ENCODE measurements at regions not wholly inside any gene's neighbourhood (a gene's known extent, or its start where the extent isn't known, plus 50 kb on each side); places are given as distances from the start of the nearest gene placed in this dataset.

DNA sequence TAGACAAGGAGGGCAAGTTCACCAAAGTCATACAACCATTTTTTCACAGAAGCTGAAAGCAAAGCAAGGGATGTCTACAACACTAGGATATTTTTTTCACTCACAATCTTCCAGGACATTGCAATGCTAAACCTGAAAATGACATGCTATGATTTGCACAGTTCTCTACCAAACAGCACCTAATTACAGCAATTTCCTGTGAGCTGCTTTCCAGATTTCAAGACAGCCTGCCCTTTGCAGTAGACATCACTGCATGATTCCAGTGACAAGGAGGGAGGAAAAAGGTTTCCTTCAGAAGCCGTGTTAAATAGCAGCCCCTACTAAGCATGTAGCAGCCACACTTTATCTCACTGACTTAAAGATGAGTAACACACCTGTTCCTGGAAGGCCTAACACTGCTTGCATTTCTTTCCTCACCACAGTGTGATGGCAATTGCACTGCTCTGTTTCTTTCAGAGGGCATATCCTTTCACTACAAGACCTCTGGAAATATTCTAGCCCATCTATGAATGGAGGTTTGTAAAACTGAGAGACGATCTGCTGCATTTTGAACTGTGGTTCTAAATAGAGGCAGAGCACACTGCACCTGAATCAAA is 97.1 kb downstream of the DUSP10 start (continued):
- TF ChIP-seq, protein P1, sequence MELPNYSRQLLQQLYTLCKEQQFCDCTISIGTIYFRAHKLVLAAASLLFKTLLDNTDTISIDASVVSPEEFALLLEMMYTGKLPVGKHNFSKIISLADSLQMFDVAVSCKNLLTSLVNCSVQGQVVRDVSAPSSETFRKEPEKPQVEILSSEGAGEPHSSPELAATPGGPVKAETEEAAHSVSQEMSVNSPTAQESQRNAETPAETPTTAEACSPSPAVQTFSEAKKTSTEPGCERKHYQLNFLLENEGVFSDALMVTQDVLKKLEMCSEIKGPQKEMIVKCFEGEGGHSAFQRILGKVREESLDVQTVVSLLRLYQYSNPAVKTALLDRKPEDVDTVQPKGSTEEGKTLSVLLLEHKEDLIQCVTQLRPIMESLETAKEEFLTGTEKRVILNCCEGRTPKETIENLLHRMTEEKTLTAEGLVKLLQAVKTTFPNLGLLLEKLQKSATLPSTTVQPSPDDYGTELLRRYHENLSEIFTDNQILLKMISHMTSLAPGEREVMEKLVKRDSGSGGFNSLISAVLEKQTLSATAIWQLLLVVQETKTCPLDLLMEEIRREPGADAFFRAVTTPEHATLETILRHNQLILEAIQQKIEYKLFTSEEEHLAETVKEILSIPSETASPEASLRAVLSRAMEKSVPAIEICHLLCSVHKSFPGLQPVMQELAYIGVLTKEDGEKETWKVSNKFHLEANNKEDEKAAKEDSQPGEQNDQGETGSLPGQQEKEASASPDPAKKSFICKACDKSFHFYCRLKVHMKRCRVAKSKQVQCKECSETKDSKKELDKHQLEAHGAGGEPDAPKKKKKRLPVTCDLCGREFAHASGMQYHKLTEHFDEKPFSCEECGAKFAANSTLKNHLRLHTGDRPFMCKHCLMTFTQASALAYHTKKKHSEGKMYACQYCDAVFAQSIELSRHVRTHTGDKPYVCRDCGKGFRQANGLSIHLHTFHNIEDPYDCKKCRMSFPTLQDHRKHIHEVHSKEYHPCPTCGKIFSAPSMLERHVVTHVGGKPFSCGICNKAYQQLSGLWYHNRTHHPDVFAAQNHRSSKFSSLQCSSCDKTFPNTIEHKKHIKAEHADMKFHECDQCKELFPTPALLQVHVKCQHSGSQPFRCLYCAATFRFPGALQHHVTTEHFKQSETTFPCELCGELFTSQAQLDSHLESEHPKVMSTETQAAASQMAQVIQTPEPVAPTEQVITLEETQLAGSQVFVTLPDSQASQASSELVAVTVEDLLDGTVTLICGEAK (IDR thresholded peaks at IDR 0.05; ENCODE audit: borderline replicate concordance): no peak
- TF ChIP-seq MEF2A (IDR thresholded peaks at IDR 0.05; ENCODE audit: insufficient read depth, low read depth, low read length) (no peak), RB1 (IDR thresholded peaks at IDR 0.05; ENCODE audit: borderline replicate concordance) (no peak), SREBF2 (IDR thresholded peaks at IDR 0.05; ENCODE audit: low read length) (no peak)

DNA sequence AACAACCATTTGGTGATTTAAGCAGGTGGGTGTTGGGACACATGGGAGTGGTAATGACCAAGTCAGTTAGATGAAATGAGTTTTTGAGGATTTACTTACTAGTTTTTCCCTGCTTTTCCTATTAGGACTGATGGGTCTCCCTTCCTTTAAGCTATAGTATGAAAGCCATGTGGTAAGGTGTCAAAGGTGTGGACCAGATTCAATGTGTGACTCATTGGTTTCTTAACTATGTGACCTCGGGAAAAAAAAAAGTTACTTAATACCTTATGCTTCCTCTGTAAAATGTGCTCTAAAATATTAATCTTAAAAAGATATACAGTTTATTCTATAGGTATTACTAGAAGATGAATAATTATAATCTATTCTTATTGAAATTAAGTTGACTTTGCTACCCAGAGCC is 93.7 kb downstream of the DUSP10 start:
- BruUV-seq (replicated peaks): no TSS peak
- RAD21 ChIA-PET (ENCODE audit: unreplicated experiment): no interaction called here
- Histone ChIP-seq H3K4me2 (ENCODE audit: control insufficient read depth, insufficient read depth) (no peak overlapping the region), H3K36me3 (ENCODE audit: control insufficient read depth in 2 of 2, insufficient read depth in 2 of 2, low read length in 1 of 2) (no peaks in the 10 kb centered on the region), H3K79me2 (ENCODE audit: control insufficient read depth, insufficient read depth, low read length) (no peaks in the 10 kb centered on the region), H3K27me3 (replicated peaks in 1 of 2; ENCODE audit: control insufficient read depth in 2 of 2, insufficient read depth in 2 of 2, low read length in 1 of 2) (no peaks in the 10 kb centered on the region), H3K4me1 (ENCODE audit: control insufficient read depth, insufficient read depth, low read length) (peaks cover 18% of the 10 kb centered on the region), H3K27ac (ENCODE audit: control insufficient read depth, insufficient read depth) (no peak overlapping the region), H3K4me3 (no peak overlapping the region), H3K9ac (ENCODE audit: control insufficient read depth, insufficient read depth, low read length) (no peak overlapping the region), H4K20me1 (ENCODE audit: control insufficient read depth, insufficient read depth) (no peaks in the 10 kb centered on the region), H3K9me3 (replicated peaks; ENCODE audit: control insufficient read depth, insufficient read depth, low read length) (peaks cover 3% of the 10 kb centered on the region; the same call in 1 of the 3 replicates), H2AFZ (ENCODE audit: control insufficient read depth, low read depth, low read length) (no peak overlapping the region)
- SMC1A ChIA-PET (ENCODE audit: uncharacterized antibody, unreplicated experiment): interaction anchor here (1.1 to 5.3 kb wide), 3 partner anchors 12 to 91 kb away, joined by 3 to 20 read pairs (median 4); no protein-coding TSS in a partner anchor
- in situ Hi-C loops (cut with MboI): no loop called here
- CTCF ChIA-PET: interaction anchor here (1.3 to 1.7 kb wide), 2 partner anchors 10 to 19 kb away, joined by 3 to 4 read pairs; no protein-coding TSS in a partner anchor
- ATAC-seq: no peak
- intact Hi-C loops (cut with micrococcal nuclease; ENCODE audit: unreplicated experiment): no loop called here
- DNase-seq (ENCODE audit: low read depth, low spot score): no peak
- no peak for FAIRE-seq
- POLR2A ChIA-PET: no interaction called here
- 68% methylated on average over 1 of the region's 1 CpG for WGBS (ENCODE audit: insufficient coverage, insufficient replicate concordance, low lambda C conversion rate, missing lambda C conversion rate)
- no peak for TF ChIP-seq HDAC2 (IDR thresholded peaks at IDR 0.05)
- TF ChIP-seq RELA (IDR thresholded peaks at IDR 0.05; ENCODE audit: borderline replicate concordance, partially characterized antibody): no peak
- no peak for TF ChIP-seq EED (IDR thresholded peaks at IDR 0.05; ENCODE audit: low read depth)
- no peak for TF ChIP-seq ESRRA (IDR thresholded peaks at IDR 0.05; ENCODE audit: low read length)
- no peak for TF ChIP-seq CBFB (IDR thresholded peaks at IDR 0.05; ENCODE audit: low read depth)
- no peak for TF ChIP-seq CUX1 (IDR thresholded peaks at IDR 0.05; ENCODE audit: insufficient replicate concordance, low read depth, low read length)
- no peak for TF ChIP-seq IRF3 (IDR thresholded peaks at IDR 0.05)
- TF ChIP-seq ZZZ3 (IDR thresholded peaks at IDR 0.05; ENCODE audit: control insufficient read depth, insufficient read length, low read depth): no peak
